Right lung (tissue), 2 donors: ENCODE measurements at regions not wholly inside any gene's neighbourhood (a gene's known extent, or its start where the extent isn't known, plus 50 kb on each side); places are given as distances from the start of the nearest gene placed in this dataset.
A peak's percentile ranks its signal among the peaks of the same experiment; 100 is the strongest.

Experiments
- DNase-seq, 2 donors: peaks; one replicate each; pipeline ENCODE4 v3.0.0-alpha.2; 2013

DNA sequence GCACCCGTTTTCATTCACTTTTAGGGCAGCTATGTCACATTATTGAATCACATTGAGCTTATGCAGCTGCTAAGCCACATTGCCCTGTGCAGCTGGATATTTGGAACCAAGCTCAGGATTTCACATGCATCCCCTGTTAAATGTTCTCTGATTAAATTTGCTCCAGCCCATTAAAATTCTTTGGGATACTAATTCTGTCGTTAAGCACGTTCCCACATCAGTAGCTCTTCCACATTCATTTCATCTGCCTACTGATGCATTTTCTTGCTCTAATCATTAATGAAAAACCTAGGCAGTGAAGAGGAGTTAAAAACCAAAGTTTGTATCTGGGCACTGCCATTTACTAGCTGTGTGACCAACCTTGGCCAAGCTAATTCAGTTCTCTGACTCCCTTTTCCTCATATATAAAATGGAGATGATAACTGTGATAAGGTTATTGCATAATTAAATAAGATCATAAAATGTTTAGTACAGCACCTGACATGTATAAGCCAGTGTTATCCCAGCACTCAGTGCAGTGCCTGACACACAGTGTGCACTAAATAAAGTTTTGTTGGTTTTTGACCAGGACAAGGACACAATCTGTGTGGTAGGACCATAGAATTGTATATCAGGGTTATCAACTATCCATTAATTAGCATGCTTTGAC is 222.2 kb upstream of the ATP11B start:
- peak; percentile 51 to 68 for DNase-seq

DNA sequence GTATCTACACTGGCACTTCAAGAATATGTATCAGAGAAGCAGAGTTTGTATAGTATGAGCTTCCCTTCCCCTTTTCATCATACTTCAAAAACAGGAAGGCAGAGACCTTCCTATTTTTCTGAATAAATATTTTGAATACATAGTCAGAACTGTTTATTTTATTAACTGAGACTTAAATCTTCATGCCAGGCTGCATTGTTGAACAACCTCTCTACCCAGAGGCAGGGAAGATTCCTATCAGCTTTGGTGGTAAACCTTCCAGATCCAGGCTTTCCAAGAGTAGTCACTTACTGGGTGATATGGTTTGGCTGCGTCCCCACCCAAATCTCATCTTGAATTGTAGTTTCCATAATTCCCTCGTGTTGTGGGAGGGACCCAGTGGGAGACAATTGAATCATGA is 217.4 kb upstream of the ATP11B start:
- DNase-seq: no peak

DNA sequence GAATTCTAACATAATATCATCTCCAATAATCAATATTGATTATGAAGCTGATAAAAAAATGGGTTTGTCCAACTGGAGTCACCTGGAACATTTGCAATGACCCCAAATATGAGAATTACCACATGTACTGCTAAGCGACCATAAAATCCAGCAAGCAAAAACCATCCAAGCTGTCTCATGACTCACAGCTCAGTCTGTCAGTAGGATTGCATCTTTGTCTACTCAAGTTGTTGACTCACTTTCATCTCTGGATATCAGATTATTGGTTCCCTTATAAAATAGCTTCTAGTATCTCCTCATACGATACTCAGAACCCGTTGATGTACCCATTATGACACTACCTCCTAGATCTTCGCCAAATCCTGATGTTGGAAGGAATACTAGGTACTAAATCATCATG is 209.8 kb upstream of the ATP11B start:
- DNase-seq: no peak

DNA sequence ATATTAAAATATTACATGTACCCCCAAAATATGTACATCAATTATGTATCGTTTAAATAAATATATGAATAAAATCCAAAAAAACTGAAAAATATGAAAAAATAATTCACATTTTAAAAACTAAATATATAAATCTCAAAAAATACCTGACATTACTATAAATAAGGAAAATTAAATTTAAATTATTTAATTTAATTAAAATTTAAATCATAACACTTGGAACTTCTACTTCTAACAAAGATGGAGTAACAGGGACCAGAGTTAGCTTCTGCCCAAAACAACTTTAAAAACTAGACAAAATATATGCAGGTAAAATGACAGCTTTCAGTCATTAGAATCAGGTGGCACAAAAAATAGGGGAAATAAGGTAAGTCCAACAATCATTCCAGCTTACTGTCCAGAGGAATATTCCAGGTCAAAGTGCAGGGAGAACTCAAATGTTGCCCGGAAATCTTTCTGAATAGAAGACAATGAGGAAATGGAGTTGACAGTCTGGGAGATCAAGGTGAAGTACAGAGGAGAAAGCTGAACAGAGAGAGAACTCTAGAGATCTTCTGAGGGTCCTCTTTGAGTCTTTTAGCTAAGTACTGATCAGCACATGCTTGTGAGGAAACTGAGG is 207.7 kb upstream of the ATP11B start:
- no peak for DNase-seq

DNA sequence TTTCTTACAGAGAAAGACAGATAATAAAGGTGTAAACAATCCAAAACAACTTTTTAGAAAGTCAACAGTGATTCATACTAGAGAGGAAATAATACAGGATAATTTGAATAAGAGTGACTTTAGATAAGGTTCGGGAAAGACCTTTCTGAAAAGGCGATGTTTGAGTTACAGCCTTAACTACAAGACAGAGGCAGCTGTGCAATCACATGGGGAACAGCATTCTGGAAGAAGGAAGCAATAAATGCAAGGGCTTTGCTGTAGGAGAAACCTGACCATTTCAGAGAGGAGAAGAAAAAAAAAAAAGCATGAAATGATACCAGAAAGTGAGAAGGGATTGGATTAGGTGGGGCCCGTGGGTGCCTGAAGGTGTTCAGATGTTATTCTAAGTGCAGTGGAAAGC is 200.6 kb upstream of the ATP11B start:
- no peak for DNase-seq

DNA sequence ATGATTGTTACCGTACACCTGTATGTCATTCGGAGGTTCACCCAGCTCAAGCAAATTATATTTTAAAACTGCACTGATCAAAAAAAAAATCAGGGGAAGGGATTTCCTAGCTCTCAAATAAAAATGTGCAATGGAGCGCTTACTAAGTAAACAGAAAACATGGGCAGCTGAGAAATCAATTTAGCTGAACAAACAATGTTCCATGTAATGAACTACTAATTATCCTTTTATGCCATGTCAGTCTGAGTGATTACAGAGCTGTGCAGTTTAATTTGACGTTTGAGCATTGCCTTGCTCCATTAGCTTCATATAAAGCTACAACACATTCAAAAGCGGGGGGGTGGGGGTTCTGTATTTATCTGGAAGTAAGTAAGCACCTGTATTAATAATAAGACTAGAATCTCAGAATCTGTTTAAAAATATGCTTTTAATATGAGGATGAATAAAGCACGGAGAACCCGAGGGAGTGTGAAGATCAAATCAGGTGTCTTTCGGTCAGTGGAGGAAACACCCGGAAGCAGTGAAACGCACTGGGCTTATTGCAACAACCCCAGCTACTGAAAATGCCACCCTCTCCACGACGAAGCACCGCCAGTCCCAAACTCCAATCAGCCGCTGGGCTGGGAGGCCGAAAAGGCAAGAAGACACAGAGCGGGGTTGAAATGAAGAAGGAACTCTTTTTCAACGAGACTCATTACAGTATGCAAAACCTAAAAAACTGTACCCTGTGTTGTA is 196.5 kb upstream of the ATP11B start:
- no peak for DNase-seq

DNA sequence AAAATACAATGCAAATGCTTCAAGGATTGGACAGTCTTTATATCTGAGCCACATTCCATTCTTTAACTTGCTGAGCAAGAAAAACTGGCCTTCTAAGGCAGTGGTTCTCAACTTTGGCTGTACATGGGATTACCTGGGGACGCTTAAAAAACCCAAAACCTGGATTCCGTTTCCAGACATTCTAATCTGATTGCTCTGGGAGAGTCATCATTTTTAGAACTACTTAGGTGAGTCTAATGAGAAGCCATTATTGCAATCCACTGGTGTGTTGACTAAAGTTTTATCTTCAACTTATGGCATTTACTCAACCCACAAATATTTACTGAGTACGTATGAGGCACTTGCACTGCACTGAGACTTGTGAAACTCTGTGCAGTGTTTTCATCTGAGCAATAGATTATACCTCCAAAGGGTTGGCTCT is 195.7 kb upstream of the ATP11B start:
- peak in 1 of 2 donors; percentile 26 for DNase-seq

DNA sequence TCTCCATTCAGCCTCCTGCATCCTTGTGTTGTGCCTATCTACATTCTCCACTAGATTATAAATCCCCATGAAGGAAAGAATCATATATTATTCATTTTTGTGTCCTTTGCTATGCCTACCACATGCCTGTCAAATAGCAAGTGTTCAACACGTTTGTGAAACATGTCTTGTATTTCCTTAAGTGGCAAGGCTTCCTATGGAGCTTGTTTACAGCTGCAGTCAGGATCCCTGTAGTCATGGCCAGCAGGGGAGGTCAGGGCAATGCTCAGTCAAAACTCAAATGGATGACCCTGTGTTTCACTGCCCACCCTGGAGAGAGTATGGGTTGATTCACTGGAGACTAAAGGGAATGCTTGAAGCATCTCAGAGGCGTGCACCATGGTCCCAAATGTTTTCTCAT is 191.7 kb upstream of the ATP11B start:
- no peak for DNase-seq

DNA sequence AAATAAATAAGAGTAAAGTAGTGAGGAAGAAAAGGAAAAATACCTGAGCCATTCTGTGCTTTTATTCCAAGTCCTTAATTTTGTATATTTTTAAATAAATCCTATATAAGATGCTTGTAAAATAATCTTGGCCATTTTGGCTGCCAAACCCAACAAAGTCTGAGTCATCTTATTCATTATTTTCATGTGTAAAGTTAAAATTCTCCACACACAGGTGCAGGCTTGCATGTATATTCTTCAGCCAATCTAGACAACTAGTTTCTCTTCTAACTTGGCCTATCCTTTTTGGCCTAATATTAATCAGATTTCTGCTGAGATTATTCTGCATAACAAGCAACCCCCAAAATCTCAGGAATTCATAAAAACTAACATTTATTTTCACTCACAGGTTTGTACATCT is 189.8 kb upstream of the ATP11B start:
- no peak for DNase-seq

DNA sequence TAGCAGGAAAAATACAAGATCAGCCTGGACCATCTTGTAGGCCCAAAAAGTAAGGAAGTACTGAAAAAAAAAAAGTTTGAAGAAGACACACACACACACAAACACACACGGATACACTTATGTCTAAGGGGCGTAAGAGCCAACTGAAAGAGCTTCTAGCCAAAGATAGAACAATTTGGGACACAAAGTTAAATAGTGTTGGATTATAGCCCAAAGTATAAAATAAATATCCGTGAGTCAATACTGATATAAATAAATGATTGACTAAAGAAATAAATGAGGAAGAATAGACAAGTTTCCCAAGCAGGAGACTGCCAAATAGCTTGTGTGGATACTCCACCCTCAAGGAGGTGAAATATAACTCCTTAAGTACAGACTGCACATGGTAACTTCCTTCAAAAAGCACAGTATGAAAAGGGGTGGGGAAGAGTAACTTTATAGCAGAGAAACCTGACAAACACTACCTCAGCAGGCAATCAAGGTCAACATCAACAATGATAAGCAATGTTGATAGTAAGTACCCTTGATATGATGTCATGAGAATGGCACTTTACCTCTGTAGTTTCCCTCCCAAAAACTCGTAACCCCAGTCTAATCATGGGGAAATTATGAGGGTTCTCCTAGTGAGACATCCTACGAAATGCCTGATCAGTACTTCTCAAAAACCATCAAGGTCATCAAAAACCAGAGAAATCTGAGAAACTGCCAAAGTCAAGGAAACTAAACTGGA is 187.3 kb upstream of the ATP11B start:
- no peak for DNase-seq

DNA sequence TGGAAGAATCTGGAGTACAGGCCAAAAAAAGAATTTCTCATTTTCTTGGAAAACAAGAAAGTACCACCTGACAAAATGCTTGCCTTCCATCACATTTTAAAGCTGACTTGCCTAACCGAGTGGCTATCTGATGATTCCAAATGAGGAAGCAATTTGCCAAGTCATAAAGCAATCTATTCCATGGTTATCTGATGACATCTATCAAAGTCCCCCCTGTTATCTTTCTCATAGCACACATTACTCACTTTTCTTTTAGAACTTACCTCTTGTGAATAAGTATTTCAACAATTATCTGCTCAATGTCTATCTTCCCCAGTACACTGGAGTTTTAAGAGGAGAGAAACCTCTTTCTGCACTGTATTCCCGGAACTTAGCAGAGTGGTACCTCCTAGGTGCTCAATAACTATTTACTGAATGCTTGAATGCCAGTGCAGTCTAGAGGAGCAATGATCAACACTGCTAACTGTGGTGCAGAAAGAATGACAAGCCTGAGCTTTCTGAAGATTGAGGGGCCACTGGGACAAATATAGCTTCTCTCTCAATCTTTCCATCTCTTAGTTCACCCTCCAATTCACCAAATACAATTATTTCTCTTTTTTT is 186.3 kb upstream of the ATP11B start:
- DNase-seq: no peak

DNA sequence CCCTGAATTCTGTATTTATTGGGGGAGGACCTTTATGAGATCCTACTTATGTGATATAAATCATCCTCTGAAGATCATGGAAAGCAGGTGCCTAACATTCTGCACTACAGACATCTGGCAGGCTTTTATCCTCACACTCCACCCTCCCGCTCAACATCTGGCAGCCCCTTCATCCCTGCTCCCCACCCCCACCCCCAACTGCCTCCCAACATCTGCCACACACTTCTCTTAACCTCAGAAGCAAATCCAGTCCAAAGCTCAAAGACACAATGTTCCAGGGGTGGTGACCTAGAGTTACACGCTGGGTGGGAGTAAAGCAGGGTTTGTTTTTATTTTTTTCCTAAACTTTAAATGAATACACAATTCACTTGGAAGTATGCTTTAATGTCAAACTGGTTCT is 184.5 kb upstream of the ATP11B start:
- DNase-seq: no peak

DNA sequence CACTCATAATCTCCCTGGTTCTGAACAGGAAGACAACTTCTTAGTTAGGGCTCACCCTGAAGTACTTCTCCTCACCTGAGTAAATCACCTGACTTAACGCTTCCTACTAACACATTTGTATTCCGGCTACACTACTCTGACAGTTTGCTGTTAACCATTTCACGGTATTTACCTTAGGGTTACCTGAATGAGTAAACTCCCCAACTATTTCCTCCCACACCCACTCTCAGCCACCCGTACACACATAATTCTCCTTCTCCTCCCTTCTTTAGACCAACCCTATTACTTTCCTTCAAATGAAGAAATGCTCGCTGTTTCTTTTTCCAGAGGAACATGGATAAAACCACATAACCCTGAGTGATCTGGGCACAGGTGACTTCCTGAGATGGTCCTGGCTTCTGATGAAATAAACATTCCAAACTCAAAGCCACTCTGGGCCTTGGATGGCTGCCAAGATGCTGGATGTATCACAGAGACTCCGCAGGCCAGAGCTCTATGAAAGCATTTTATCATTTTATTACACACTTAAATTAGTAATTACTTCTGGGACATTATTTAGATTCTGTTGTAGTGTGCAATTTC is 183.6 kb upstream of the ATP11B start:
- DNase-seq: no peak

DNA sequence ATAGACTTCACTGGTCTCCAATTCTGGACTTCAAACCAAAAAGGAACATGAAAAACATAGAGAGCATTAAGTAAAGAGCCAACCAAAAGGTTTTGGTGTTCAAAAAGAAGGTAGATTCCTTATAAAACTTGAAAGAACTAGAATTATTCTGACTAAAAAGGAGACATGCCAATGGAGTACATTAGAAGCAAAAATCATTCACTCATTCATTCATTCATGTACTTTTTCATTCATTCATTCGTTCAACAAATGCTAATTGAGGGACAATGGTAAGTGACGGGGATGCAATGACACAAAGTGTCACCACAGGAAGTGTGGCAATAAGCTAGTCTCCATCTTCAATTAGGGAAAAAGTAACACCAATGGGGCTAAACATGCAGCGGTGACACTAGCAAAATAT is 181.0 kb upstream of the ATP11B start:
- no peak for DNase-seq

DNA sequence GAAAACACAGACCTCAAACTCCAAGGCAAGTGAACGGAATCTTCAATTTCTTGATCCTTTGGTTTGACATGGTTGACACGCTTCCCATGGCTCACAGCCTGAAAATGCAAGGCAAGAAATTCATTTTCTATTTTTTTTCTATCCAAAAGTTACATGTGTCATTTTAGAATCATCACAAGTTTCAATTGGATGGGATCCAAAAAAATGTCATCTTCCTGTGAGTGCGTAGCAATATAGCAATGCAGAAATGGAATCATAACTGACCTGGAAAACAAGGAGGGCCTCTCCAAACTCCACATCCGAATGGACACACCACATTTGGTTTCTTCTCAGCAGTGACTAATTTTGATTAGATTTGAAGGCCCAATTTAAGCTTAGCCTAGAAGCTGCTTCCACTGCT is 175.8 kb upstream of the ATP11B start:
- DNase-seq: no peak

DNA sequence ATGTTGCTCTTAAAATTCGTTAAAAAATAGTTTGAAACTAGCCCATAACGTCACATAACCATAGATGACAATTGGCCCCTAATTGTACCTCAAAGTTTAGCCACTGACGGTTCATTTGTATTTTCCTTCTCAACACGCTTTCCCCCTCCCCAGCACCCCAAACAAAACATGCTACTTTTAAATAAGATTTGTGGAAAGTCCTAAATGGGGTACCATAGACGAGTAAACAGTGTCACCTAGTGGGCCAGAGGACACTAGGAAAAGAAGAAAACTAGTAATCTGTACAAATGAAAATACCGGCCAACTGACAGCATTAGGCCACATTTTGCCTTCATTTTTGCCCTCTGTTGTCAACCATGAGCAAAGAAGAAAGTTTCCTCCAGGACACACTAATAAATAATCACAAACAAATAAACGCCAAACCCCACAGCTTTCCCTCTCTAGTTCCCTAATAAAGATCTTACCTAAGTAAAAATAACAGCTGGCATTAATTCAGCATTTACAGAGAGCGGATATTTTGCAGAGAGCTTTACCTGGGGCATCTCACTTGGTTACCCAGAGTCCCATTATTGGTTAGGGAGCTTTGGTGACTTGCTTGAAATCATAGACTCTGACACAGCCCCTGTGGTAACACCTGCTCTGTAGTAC is 175.1 kb upstream of the ATP11B start:
- DNase-seq: peak; percentile 51 to 55

DNA sequence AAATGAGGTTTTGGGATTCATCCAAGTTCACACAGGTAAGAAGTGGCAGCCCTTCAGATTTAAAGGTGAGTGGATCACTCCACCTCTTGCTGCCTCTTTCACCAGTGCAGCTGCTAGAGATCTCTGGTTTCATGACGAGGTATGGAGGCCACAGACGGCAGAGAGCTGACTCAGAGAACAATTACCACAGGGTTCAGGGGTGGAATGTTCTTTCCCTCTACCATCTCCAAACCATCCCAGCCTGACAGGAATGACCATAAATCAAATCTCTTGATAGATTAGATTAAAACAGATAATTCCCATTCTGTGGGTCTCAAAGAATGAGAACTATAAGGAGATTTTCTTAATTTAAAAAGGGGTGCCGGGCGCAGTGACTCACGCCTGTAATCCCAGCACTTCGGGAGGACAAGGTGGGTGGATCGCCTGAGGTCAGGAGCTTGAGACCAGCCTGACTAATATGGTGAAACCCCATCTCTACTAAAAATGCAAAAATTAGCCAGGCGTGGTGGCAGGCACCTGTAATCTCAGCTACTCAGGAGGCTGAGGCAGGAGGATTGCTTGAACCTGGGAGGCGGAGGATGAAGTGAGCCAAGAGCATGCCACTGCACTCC is 174.2 kb upstream of the ATP11B start:
- DNase-seq: no peak

DNA sequence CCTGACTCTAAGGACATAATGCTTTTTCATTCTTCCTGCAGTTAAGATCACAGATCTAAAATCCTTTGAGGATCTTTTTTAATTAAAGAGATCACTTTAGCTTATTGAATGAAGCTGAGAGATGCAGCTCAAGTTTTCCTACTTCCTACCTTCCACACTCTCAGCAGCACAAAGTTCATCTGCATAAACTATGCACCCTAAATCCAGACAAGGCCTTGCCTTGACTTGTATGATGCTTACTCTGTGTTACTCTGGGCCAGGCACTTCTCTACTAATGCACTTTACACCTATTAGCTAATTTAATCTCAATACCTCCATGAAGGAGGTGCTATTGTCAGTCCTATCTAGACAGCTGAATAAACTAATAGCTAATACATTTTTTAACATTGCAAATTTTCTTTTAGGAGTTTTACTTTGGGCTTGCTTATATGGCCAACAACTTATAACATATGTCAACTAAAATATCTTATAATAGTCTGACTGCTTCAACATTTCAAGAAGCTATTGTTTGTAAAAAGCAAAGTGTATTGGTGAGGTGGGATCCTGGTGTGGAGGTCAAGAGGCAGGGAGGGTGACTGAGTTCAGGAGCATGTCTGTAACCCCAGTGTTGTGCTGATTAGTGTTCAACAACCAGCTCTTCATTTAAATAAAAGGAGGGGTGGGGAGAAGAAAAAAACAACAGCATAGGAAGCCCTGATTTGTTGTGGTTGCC is 172.4 kb upstream of the ATP11B start:
- DNase-seq: no peak

DNA sequence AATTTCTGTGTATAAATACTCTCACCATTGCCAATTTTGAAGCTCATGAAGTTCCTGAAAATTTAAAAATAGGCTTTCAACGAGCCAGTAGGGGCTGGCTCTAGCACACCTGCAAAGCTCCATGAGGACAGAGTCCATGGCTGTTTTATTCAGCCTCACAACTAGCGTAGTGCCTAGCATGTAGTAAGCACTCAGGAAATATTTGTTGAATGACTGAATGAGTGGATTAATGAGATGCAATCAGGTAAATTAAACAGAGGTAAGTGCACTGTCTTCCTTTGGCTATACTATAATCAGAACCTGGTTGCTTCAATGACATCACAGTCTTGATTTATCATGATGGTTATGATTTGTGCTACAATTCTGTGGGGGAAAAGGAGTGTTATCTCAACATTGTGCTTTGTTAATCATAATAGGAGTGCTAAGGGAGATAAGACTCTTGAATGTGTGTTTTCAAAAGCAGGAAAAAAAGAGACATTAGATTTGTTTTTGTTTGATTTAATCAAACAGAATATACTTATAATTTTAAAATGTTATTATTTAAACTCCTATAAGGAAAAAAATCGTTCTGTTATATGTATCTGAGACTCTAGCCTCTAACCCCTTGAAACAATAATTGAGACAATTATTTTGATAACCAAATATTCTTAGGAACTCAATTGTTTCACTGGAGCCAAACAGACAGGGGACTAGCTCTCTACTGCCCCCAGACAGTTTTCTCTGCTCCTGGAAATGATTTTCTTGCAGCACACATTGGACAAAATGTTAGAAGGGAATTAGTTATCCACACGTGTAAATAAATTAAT is 171.7 kb upstream of the ATP11B start:
- DNase-seq: no peak

DNA sequence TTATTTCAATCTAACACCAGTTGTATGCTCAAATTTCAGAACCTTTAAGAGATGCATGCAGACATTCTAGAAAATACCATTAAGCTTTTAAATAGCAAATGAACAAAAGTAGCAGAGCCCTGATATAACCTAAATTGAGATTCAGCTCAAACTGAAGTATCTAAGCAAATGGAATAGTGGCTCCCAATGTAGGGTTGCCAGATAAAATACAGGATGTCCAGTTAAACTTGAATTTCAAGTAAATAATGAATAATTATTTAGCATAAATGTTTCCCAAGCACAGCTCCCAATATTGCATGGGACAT is 171.1 kb upstream of the ATP11B start:
- DNase-seq: no peak
